ENCODE measurements at regions not wholly inside any gene's neighbourhood (a gene's known extent, or its start where the extent isn't known, plus 50 kb on each side); places are given as distances from the start of the nearest gene placed in this dataset.

DNA sequence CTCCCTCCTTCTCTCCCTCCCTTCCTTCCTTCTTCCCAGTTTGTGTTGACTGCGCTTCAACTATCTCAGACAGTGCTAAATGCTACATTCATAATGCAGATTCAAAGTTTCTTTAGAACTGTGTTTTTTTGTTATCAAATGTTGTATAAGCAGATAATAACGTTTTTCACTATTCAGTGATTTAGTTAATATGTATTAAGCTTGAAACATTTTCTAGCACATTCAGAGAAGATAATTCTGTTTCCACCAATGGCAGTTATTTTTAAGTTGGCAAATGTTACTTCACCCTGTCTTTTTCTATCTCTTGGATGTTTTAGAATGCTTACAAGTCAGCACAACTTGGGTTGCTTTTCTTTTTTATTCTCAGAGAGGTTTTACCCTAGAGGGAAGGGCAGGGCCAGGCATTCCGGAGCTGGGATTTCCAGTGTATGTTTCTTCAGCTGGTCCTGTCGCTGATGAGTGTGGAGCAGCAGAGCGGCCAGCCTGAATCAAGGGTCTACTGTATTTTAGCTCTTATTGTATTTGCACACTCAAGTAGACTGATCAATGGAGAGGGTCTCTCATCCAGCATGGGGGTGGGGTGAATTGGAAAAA is 162.3 kb upstream of the ARHGAP20 start:
- no peak overlapping the region for H2AFZ ChIP-seq
- H3K9me3 ChIP-seq (ENCODE audit: control insufficient read depth, low read length), result no peaks in the 10 kb centered on the region
- H3K79me2 ChIP-seq, result no peaks in the 10 kb centered on the region
- H3K27ac ChIP-seq, result no peak overlapping the region
- TF ChIP-seq, protein P1, sequence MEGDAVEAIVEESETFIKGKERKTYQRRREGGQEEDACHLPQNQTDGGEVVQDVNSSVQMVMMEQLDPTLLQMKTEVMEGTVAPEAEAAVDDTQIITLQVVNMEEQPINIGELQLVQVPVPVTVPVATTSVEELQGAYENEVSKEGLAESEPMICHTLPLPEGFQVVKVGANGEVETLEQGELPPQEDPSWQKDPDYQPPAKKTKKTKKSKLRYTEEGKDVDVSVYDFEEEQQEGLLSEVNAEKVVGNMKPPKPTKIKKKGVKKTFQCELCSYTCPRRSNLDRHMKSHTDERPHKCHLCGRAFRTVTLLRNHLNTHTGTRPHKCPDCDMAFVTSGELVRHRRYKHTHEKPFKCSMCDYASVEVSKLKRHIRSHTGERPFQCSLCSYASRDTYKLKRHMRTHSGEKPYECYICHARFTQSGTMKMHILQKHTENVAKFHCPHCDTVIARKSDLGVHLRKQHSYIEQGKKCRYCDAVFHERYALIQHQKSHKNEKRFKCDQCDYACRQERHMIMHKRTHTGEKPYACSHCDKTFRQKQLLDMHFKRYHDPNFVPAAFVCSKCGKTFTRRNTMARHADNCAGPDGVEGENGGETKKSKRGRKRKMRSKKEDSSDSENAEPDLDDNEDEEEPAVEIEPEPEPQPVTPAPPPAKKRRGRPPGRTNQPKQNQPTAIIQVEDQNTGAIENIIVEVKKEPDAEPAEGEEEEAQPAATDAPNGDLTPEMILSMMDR (IDR thresholded peaks at IDR 0.05), result no peak
- no peak overlapping the region for H3K4me3 ChIP-seq (ENCODE audit: low read depth, low read length)
- H3K4me2 ChIP-seq (ENCODE audit: low read length), result no peak overlapping the region
- no peak overlapping the region for H3K9ac ChIP-seq
- no peaks in the 10 kb centered on the region for H3K36me3 ChIP-seq (ENCODE audit: control insufficient read depth, insufficient read depth, low read length)
- no peaks in the 10 kb centered on the region for H3K27me3 ChIP-seq (ENCODE audit: control insufficient read depth, insufficient read depth, low read length)
- no peaks in the 10 kb centered on the region for H3K4me1 ChIP-seq

DNA sequence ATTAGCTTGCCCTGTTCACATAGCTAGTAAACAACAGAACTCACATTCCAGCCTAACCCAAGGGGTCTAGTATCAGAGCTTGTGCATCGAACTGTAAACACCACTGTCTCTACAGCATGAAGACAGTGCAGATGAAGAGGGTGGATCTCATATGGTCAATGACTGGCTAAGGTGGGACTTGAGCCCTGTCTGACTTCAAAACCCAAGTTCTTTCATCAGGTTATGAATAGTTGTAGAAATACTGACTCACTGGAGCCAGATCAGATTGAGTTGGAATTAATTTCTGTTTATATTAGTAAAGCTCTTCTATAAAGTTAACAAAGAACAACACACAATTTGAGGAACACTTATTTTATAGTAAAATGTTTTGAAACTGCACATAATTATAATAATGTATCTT is 161.7 kb upstream of the ARHGAP20 start:
- Histone ChIP-seq H2AFZ (no peak overlapping the region), H3K4me3 (ENCODE audit: low read depth, low read length) (no peak overlapping the region), H3K27me3 (ENCODE audit: control insufficient read depth, insufficient read depth, low read length) (no peaks in the 10 kb centered on the region), H3K4me2 (ENCODE audit: low read length) (no peak overlapping the region), H3K9ac (no peak overlapping the region), H3K4me1 (no peaks in the 10 kb centered on the region), H3K36me3 (ENCODE audit: control insufficient read depth, insufficient read depth, low read length) (no peaks in the 10 kb centered on the region), H3K27ac (no peak overlapping the region), H3K79me2 (no peaks in the 10 kb centered on the region), H3K9me3 (ENCODE audit: control insufficient read depth, low read length) (no peaks in the 10 kb centered on the region)
- TF ChIP-seq, protein P1 (IDR thresholded peaks at IDR 0.05), result no peak

DNA sequence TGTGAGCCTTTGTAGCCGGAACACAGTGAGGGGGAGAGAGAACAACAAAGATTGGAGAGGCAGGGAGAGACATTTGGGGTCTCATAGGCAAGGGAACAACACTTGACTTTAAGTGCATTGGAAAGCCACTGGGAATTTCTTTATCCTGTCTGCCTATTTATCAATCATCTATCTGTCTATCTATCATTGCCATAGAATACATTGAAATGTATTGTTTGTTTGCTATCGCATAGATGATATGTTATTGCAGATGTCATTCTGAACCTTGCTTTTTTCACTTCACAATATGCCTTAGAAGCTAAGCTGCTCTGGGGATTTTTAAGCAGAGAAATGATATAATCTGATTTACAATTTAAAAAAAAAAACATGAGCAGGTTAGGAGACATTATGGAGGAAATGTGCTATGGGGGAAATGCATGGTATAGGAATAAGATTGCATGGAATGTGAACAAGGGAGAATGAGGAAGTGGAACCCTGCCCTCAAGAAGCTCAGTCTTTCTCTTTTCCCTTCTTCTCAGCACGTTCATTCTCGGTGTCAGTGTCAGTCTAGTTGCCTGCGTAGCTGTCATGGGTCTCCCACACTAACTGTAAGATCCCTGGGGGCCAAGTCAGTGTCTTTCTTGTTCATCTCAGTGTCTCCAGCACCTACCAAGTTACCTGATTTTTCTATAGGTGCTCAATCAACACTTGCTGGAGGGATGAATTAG is 158.7 kb upstream of the ARHGAP20 start:
- TF ChIP-seq, protein P1 (IDR thresholded peaks at IDR 0.05), result no peak

DNA sequence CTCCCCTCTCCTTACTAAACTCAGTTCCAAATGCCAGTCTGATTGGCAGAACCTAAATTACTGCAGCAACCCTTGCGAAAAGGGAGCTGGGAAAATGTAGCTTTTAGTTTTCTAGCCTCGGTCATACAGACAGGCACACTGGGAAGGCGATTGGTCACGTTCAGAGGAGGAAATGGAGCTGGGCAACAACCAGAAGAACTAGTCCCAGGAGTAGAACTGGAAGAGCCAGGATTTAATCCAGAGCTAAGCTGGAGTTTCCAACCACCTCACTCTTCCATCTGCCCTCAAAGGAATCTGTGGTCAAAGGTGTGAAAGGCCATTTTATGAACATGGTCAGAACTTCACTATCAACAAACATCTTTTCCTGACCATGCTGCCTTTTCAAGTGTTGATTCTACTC is 155.7 kb upstream of the ARHGAP20 start:
- Histone ChIP-seq H3K27me3 (ENCODE audit: control insufficient read depth, insufficient read depth, low read length) (no peaks in the 10 kb centered on the region), H3K9ac (no peak overlapping the region), H3K4me1 (no peaks in the 10 kb centered on the region), H3K79me2 (no peaks in the 10 kb centered on the region), H3K4me3 (ENCODE audit: low read depth, low read length) (no peak overlapping the region), H3K36me3 (ENCODE audit: control insufficient read depth, insufficient read depth, low read length) (no peaks in the 10 kb centered on the region), H3K4me2 (ENCODE audit: low read length) (no peak overlapping the region), H3K27ac (no peak overlapping the region), H3K9me3 (ENCODE audit: control insufficient read depth, low read length) (no peaks in the 10 kb centered on the region), H2AFZ (no peak overlapping the region)
- TF ChIP-seq, protein P1 (IDR thresholded peaks at IDR 0.05), result no peak

More for the DNA sequence above, 158.7 kb upstream of the ARHGAP20 start:
- Histone ChIP-seq H2AFZ (no peak overlapping the region), H3K4me2 (ENCODE audit: low read length) (no peak overlapping the region), H3K79me2 (no peaks in the 10 kb centered on the region), H3K36me3 (ENCODE audit: control insufficient read depth, insufficient read depth, low read length) (no peaks in the 10 kb centered on the region), H3K27me3 (ENCODE audit: control insufficient read depth, insufficient read depth, low read length) (no peaks in the 10 kb centered on the region), H3K9me3 (ENCODE audit: control insufficient read depth, low read length) (no peaks in the 10 kb centered on the region), H3K4me1 (no peaks in the 10 kb centered on the region), H3K4me3 (ENCODE audit: low read depth, low read length) (no peak overlapping the region), H3K9ac (no peak overlapping the region), H3K27ac (no peak overlapping the region)

DNA sequence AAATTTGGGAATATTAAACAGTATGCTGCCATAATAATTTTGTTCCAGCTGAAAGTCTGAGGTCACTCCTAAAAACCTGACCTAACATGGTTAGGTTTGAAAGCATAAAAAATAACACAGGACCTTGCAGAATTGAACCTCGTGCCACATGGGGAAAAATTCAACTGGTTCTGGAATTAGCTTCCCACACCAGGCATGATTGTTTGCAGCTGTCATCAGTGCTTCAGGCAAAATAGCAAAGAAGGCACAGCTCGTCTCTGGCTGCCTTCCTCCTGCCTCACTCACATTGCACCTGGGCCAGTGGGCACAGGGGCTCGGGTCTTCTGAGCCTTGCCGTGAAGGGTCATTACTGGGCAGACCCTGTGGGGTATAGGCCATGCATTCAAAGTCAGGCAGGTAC is 153.8 kb upstream of the ARHGAP20 start:
- Histone ChIP-seq H3K9ac (no peak overlapping the region), H3K79me2 (no peaks in the 10 kb centered on the region), H3K27ac (no peak overlapping the region), H2AFZ (no peak overlapping the region), H3K9me3 (ENCODE audit: control insufficient read depth, low read length) (no peaks in the 10 kb centered on the region), H3K4me1 (no peaks in the 10 kb centered on the region), H3K4me3 (ENCODE audit: low read depth, low read length) (no peak overlapping the region), H3K4me2 (ENCODE audit: low read length) (no peak overlapping the region), H3K36me3 (ENCODE audit: control insufficient read depth, insufficient read depth, low read length) (no peaks in the 10 kb centered on the region), H3K27me3 (ENCODE audit: control insufficient read depth, insufficient read depth, low read length) (no peaks in the 10 kb centered on the region)
- TF ChIP-seq, protein P1 (IDR thresholded peaks at IDR 0.05), result no peak
